Neural crest cell (in vitro differentiated cells): ENCODE measurements at regions not wholly inside any gene's neighbourhood (a gene's known extent, or its start where the extent isn't known, plus 50 kb on each side); places are given as distances from the start of the nearest gene placed in this dataset.

Experiments
- DNase-seq: peaks from one replicate; pipeline ENCODE4 v3.0.0; 2021; ENCODE audit warnings: low read depth, mixed read lengths, low spot score
- H3K27ac Mint-ChIP-seq: one replicate; pipeline ENCODE4 v1.8.0; 2021; ENCODE audit warnings: mild to moderate bottlenecking, mixed read lengths; ENCODE audit not compliant: unreplicated experiment
- H3K27me3 Mint-ChIP-seq: 2 replicates; pipeline ENCODE4 v1.8.0; 2021; ENCODE audit warnings: low read depth, mild to moderate bottlenecking, mixed read lengths
- H3K36me3 Mint-ChIP-seq: 2 replicates; pipeline ENCODE4 v1.8.0; 2021; ENCODE audit warnings: low read depth, mild to moderate bottlenecking, mixed read lengths
- H3K4me1 Mint-ChIP-seq: 2 replicates; pipeline ENCODE4 v1.8.0; 2021; ENCODE audit warnings: mixed read lengths
- H3K4me3 Mint-ChIP-seq: one replicate; pipeline ENCODE4 v1.8.0; 2021; ENCODE audit warnings: mild to moderate bottlenecking, mixed read lengths
- H3K9me3 Mint-ChIP-seq: 2 replicates; pipeline ENCODE4 v1.8.0; 2021; ENCODE audit warnings: mixed read lengths
- TF ChIP-seq, protein P1 (sequence below): fragments of 200-600 bp; sonication (generic); conservative IDR thresholded peaks from 2 replicates; pipeline ENCODE4 v1.5.0; 2021; ENCODE audit warnings: antibody characterized with exemption, mild to moderate bottlenecking

DNA sequence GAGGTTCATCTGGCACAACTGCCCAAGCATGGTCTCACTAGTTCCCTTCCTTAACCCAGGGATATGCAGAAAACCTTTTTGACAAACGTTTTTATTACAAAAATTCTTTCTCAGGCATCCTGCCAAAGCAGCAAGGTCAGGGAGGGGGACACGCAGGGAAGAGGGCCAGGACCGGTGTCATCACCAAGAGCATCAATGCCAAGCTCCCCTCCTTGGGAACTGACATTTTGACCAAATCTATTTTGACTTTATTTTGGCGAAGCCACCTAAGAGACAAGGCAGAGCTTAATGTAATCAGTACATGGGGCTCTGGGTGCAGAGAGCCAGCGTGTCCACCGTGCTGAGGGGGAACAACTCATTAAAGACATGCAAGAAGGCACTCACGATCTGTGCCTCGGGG, 265.2 kb downstream of the CBLN1 start:
- Mint-ChIP-seq H3K9me3 (no peaks in the 10 kb centered on the region), H3K36me3 (no peaks in the 10 kb centered on the region), H3K4me3 (no peak overlapping the region), H3K4me1 (peaks cover 20% of the 10 kb centered on the region), H3K27me3 (peaks cover 43% of the 10 kb centered on the region), H3K27ac (no peak overlapping the region)
- TF ChIP-seq, protein P1, sequence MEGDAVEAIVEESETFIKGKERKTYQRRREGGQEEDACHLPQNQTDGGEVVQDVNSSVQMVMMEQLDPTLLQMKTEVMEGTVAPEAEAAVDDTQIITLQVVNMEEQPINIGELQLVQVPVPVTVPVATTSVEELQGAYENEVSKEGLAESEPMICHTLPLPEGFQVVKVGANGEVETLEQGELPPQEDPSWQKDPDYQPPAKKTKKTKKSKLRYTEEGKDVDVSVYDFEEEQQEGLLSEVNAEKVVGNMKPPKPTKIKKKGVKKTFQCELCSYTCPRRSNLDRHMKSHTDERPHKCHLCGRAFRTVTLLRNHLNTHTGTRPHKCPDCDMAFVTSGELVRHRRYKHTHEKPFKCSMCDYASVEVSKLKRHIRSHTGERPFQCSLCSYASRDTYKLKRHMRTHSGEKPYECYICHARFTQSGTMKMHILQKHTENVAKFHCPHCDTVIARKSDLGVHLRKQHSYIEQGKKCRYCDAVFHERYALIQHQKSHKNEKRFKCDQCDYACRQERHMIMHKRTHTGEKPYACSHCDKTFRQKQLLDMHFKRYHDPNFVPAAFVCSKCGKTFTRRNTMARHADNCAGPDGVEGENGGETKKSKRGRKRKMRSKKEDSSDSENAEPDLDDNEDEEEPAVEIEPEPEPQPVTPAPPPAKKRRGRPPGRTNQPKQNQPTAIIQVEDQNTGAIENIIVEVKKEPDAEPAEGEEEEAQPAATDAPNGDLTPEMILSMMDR = no peak
- no peak for DNase-seq

DNA sequence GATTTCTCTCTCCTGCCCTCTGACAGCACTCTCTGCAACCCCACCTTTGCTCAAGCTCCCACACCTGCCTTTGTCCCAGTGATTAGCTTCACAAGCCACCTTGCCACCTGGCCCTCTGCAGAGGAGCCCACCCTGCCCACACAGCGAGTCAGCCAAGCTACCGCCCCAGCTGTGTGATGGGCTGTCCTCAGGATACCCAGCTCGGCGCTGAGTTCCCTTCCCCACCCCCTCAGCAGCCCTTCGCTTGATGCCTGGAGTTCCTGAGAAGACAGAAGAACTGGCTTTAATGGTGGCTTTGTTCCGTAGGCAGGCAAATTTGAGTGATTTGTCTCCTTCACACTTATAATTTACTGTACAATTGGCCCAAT, 266.4 kb downstream of the CBLN1 start:
- TF ChIP-seq, protein P1 = no peak
- peaks cover 36% of the 10 kb centered on the region for H3K27me3 Mint-ChIP-seq
- H3K4me1 Mint-ChIP-seq = peaks cover 10% of the 10 kb centered on the region
- H3K4me3 Mint-ChIP-seq = no peak overlapping the region
- no peaks in the 10 kb centered on the region for H3K9me3 Mint-ChIP-seq
- no peak overlapping the region for H3K27ac Mint-ChIP-seq
- no peak for DNase-seq
- H3K36me3 Mint-ChIP-seq = no peaks in the 10 kb centered on the region

DNA sequence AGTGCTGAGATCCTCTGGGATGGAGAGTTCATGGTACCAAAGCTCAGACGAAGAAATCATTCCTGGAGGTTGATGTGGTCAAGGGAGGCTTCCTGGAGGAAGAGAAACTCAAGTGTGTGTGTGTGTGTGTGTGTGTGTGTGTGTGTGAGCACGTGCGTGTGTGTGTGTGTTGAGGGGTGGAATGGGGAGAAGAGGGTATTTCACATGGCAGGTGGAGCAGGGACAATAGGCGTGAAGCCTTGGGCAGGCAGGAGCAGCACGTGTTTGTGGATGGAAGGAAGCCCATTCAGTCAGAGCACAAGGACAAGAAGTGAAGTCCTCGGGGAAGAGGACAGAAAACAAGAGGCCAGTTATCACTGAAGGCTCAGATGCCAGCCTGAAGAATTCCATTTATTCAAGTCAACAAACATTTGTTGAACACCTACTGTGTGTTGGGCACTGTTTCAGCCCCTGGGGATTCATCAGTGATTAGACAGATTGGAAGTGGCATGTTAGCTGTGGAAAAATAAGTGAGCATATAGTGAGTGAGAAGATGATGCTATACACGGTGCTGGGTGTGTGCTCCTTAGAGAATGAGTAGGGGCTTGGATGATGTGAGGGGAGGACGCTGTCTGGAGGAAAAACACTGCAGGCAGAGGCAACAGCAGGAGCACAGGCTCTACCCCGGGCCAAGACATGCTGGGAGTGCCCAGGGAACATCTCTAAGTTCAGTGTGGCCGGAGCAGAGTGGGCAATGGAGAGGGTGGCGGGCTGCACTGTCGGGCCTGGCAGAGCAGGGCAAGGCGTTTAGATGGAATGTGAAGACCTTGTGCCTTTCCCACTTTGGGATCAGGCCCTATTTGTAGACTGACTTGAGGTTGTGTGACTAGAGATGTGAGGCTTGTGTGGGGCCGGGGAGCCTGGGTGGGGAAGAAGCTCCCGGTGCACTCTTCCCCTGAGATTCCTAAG, 267.1 kb downstream of the CBLN1 start:
- H3K9me3 Mint-ChIP-seq = no peaks in the 10 kb centered on the region
- no peak for DNase-seq
- H3K27ac Mint-ChIP-seq = no peak overlapping the region
- peaks cover 6% of the 10 kb centered on the region for H3K4me1 Mint-ChIP-seq
- H3K36me3 Mint-ChIP-seq = no peaks in the 10 kb centered on the region
- peaks cover 33% of the 10 kb centered on the region for H3K27me3 Mint-ChIP-seq
- no peak overlapping the region for H3K4me3 Mint-ChIP-seq
- TF ChIP-seq, protein P1 = no peak

DNA sequence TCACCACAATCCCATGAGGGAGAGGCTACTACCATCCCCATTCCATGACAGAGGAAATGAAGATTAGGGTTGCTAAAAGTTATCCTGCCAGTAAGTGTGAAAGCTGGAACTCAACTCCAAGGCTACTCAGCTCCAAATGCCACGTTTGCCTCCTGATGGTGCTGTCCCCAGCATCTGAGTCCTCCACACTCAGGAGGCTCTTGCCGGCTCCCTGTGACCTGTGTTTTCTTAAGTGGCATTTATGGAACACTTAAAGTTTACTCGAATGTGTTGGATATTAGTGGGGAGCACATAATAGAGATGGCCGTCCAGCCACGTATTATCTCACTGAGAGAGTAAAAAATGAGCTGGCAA, 267.9 kb downstream of the CBLN1 start:
- TF ChIP-seq, protein P1 = no peak
- H3K27ac Mint-ChIP-seq = no peak overlapping the region

DNA sequence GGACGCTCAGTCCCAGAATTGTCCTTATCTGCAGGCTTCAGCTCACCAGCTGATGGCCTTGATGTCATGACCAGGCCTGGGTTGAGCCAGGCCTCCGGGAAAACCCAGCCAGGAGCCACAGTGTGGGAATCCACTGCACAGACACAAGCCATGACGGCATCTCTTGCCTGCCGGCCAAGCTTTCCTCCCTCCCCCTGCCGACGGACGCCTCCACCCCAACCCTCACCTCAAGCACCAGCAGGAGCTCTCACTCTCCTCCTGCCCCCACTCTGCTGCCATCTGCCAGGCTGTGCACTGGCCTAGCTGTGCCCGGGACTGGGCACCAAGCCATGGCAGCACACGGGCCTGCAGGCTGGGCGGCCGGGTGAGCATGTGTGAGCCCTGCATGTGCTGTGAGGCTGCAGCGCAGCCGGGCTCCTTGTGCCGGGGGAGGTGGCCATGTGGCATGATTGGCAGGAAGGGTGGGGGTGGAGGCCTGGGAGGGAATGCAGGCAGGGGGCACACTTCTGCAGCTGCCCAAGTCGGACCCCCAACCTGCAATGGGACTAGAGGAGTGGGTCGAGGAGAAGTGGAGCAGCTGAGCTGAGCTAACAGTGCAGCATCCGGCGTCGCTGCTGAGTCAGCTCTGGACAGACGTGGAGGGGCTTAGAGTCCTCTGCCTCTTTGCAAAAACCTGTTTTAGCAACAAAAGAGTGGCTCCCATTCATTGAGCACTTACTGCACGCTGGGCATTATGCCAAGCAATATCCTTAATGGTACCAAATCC, 268.5 kb downstream of the CBLN1 start:
- TF ChIP-seq, protein P1 = no peak
- no peaks in the 10 kb centered on the region for H3K4me1 Mint-ChIP-seq

More for the DNA sequence above, 267.9 kb downstream of the CBLN1 start:
- no peak for DNase-seq
- Mint-ChIP-seq H3K27me3 (peaks cover 34% of the 10 kb centered on the region), H3K4me3 (no peak overlapping the region), H3K4me1 (no peaks in the 10 kb centered on the region), H3K36me3 (no peaks in the 10 kb centered on the region), H3K9me3 (no peaks in the 10 kb centered on the region)

More for the DNA sequence above, 268.5 kb downstream of the CBLN1 start:
- DNase-seq = no peak
- H3K36me3 Mint-ChIP-seq = no peaks in the 10 kb centered on the region
- no peaks in the 10 kb centered on the region for H3K9me3 Mint-ChIP-seq
- H3K27me3 Mint-ChIP-seq = peaks cover 34% of the 10 kb centered on the region
- H3K27ac Mint-ChIP-seq = no peak overlapping the region
- no peak overlapping the region for H3K4me3 Mint-ChIP-seq
